WERI-Rb-1 (cell line): ENCODE measurements at regions not wholly inside any gene's neighbourhood (a gene's known extent, or its start where the extent isn't known, plus 50 kb on each side); places are given as distances from the start of the nearest gene placed in this dataset.

ENCODE experiments used
- DNase-seq: peaks from one replicate; pipeline ENCODE4 v3.0.0-alpha.2; 2020
- H3K27ac ChIP-seq: fragments of 250-450 bp; sonication (Bioruptor Pico); 2 replicates; pipeline ENCODE4 v1.5.1; 2020; ENCODE audit warnings: mild to moderate bottlenecking, moderate library complexity
- H3K27me3 ChIP-seq: fragments of 250-450 bp; sonication (Bioruptor Pico); 2 replicates; pipeline ENCODE4 v1.5.1; 2021; ENCODE audit warnings: mild to moderate bottlenecking, low read depth, moderate library complexity; ENCODE audit not compliant: insufficient read depth, severe bottlenecking
- H3K36me3 ChIP-seq: fragments of 250-450 bp; sonication (Bioruptor Pico); 2 replicates; pipeline ENCODE4 v1.5.1; 2020; ENCODE audit warnings: mild to moderate bottlenecking, moderate library complexity
- H3K4me3 ChIP-seq: 2 replicates; pipeline ENCODE4 v1.5.1; 2011; ENCODE audit warnings: low read depth, mild to moderate bottlenecking, control low read depth, low read length
- H3K9me3 ChIP-seq: fragments of 250-450 bp; sonication (Bioruptor Pico); 2 replicates; pipeline ENCODE4 v1.5.1; 2021; ENCODE audit warnings: mild to moderate bottlenecking, moderate library complexity; ENCODE audit not compliant: severe bottlenecking
- TF ChIP-seq, protein P1 (sequence below): IDR thresholded peaks from 2 replicates; pipeline ENCODE4 v1.5.1; 2011; ENCODE audit warnings: low read depth, mild to moderate bottlenecking, control low read depth, inconsistent platforms, low read length

DNA sequence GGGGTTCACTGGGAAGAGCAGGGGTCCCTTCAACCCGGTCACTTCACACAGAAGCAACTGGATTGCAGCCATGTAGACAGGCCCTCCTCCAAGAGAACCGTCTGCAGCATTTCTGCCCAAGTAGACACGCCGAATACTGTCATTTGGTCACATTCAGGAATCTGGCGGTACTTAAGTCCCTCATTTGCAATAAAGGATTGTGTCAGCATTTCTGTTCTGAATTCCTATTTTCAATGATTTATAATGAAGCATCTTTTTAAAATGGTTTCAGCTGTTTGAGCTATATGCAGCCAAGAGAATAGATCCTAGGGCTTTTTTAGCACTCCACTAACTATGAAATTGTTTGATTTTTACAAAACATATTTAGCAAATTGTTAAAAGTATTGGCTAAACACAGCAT is 143.5 kb upstream of the SOX1 start:
- no peaks in the 10 kb centered on the region for H3K36me3 ChIP-seq
- H3K27ac ChIP-seq: no peak overlapping the region
- peaks cover 5% of the 10 kb centered on the region for H3K9me3 ChIP-seq
- peaks cover 96% of the 10 kb centered on the region for H3K27me3 ChIP-seq
- DNase-seq: no peak
- H3K4me3 ChIP-seq: no peak overlapping the region
- TF ChIP-seq, protein P1, sequence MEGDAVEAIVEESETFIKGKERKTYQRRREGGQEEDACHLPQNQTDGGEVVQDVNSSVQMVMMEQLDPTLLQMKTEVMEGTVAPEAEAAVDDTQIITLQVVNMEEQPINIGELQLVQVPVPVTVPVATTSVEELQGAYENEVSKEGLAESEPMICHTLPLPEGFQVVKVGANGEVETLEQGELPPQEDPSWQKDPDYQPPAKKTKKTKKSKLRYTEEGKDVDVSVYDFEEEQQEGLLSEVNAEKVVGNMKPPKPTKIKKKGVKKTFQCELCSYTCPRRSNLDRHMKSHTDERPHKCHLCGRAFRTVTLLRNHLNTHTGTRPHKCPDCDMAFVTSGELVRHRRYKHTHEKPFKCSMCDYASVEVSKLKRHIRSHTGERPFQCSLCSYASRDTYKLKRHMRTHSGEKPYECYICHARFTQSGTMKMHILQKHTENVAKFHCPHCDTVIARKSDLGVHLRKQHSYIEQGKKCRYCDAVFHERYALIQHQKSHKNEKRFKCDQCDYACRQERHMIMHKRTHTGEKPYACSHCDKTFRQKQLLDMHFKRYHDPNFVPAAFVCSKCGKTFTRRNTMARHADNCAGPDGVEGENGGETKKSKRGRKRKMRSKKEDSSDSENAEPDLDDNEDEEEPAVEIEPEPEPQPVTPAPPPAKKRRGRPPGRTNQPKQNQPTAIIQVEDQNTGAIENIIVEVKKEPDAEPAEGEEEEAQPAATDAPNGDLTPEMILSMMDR: no peak

- Histone ChIP-seq H3K27me3 (peaks cover 99% of the 10 kb centered on the region), H3K4me3 (no peak overlapping the region), H3K9me3 (peaks cover 5% of the 10 kb centered on the region), H3K36me3 (no peaks in the 10 kb centered on the region), H3K27ac (no peak overlapping the region)
- TF ChIP-seq, protein P1: no peak
- no peak for DNase-seq
Measured at GRCh38 chr13:111923991-111924677, 142.8 kb upstream of the SOX1 start.

DNA sequence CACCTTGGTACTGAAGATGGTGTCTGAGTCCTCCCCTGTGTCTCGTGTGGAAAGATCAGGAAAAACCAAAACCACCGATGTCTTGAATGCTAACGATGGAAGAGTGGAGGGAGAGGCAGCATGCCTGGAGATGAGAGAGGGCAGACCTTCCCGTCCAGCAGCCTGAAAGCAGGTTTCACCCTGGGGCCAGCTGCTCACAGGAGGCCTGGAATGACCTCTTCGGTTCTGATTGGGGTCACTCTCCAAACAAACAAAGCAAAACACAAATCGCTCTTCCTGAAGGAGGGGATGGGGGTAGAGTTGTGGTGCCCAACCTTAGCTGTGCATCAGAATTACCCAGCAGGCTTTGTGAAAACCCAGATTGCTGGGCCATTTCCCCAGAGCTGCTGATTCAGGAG is 142.3 kb upstream of the SOX1 start:
- peaks cover 100% of the 10 kb centered on the region for H3K27me3 ChIP-seq

GRCh38 chr13:111925146-111925875 is 141.6 kb upstream of the SOX1 start:
- Histone ChIP-seq H3K4me3 (no peak overlapping the region), H3K27ac (no peak overlapping the region), H3K9me3 (peaks cover 5% of the 10 kb centered on the region), H3K27me3 (peaks cover 100% of the 10 kb centered on the region), H3K36me3 (no peaks in the 10 kb centered on the region)
- no peak for DNase-seq
- TF ChIP-seq, protein P1: no peak

More for the DNA sequence above, 142.3 kb upstream of the SOX1 start:
- H3K9me3 ChIP-seq: peaks cover 5% of the 10 kb centered on the region
- no peak overlapping the region for H3K27ac ChIP-seq
- H3K36me3 ChIP-seq: no peaks in the 10 kb centered on the region
- H3K4me3 ChIP-seq: no peak overlapping the region
- no peak for DNase-seq
- TF ChIP-seq, protein P1: no peak

DNA sequence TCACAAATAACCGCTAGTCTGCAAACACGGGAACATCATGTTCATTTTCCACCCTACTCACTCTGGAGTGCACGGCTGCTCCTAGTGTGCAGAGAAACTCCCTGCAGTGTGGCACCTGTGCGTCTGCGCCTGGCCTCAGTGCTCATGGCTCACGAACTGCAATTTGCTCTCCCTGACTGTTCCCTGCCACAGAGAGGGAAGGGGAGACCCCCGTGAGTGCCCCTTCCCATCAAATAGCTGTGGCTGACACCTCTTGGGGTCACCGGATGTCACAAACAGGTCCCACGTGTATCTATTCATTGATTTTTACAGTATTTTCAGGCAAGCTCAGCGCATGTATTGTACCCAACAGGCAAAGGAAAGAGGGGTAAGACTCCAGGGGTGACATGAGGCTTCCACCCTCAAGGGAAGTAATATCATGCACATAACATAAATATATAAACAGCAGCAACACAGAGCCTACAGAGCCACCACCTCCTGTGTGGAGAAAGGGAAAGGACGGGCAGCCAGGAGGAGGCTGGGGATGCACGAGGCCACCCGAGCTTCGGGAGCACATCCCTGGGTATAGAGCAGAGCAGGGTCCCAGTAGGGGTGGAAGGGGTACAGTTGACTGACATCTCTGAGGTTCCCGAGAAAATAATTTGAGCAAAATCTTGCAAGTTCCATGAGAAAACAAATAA is 140.3 kb upstream of the SOX1 start:
- no peak for DNase-seq
- Histone ChIP-seq H3K4me3 (no peak overlapping the region), H3K27me3 (peaks cover 97% of the 10 kb centered on the region), H3K36me3 (no peaks in the 10 kb centered on the region), H3K27ac (no peak overlapping the region), H3K9me3 (peaks cover 9% of the 10 kb centered on the region)
- TF ChIP-seq, protein P1: no peak
